ENCODE measurements at regions not wholly inside any gene's neighbourhood (a gene's known extent, or its start where the extent isn't known, plus 50 kb on each side); places are given as distances from the start of the nearest gene placed in this dataset.

DNA sequence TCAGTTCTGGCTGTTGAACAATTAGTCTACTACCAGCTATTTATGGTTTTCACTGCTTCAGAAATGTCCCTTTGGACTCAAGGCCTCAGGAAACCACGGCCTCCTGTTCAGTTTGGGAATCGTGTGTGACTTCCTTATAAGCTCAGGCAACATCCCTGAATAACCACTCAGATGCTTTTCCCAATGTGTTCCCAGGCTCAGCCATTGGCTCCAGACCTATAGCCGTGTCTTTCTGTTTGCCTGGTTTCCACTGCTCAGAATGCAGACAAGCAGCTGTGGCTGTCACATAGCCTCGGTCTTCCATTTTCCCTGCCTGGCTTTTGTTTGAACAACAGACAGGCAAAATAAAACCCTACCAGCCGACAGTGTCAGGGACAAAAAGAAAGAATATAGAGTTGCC lies 63.2 kb upstream of the ATP2B2 start:
- intact Hi-C loops (cut with micrococcal nuclease) (no loop called here), dilution Hi-C loops (cut with MboI; ENCODE audit: extremely low pct_ligation_motif_present, low sequenced_read_pairs) (no loop called here)
- no peaks in the 10 kb centered on the region for H3K79me2 ChIP-seq (ENCODE audit: control insufficient read depth, insufficient read depth, low read length)
- H3K9ac ChIP-seq (replicated peaks; ENCODE audit: extremely low read depth, insufficient read depth, low read length): no peak overlapping the region
- POLR2A ChIA-PET: no interaction called here
- no TSS peak for BruUV-seq (replicated peaks)
- no peak for TF ChIP-seq JUN (IDR thresholded peaks at IDR 0.05; ENCODE audit: borderline replicate concordance, insufficient read depth, insufficient read length, low read depth)
- TF ChIP-seq POLR2A (IDR thresholded peaks at IDR 0.05; ENCODE audit: low read depth, low read length): no peak
- TF ChIP-seq MYC (IDR thresholded peaks at IDR 0.05; ENCODE audit: low read depth, low read length): no peak
- TF ChIP-seq GATA2 (IDR thresholded peaks at IDR 0.05; ENCODE audit: insufficient read depth, insufficient read length, low read depth, low read length): no peak
- TF ChIP-seq EZH2 (IDR thresholded peaks at IDR 0.05; ENCODE audit: borderline replicate concordance, low read depth, low read length, severe bottlenecking): no peak
- TF ChIP-seq, protein P1, sequence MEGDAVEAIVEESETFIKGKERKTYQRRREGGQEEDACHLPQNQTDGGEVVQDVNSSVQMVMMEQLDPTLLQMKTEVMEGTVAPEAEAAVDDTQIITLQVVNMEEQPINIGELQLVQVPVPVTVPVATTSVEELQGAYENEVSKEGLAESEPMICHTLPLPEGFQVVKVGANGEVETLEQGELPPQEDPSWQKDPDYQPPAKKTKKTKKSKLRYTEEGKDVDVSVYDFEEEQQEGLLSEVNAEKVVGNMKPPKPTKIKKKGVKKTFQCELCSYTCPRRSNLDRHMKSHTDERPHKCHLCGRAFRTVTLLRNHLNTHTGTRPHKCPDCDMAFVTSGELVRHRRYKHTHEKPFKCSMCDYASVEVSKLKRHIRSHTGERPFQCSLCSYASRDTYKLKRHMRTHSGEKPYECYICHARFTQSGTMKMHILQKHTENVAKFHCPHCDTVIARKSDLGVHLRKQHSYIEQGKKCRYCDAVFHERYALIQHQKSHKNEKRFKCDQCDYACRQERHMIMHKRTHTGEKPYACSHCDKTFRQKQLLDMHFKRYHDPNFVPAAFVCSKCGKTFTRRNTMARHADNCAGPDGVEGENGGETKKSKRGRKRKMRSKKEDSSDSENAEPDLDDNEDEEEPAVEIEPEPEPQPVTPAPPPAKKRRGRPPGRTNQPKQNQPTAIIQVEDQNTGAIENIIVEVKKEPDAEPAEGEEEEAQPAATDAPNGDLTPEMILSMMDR (IDR thresholded peaks at IDR 0.05; ENCODE audit: extremely low read depth in 1 of 2, insufficient read depth in 1 of 2, low read depth in 1 of 2, low read length in 2 of 2): no peak
- TF ChIP-seq, protein P2, sequence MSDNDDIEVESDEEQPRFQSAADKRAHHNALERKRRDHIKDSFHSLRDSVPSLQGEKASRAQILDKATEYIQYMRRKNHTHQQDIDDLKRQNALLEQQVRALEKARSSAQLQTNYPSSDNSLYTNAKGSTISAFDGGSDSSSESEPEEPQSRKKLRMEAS (IDR thresholded peaks at IDR 0.05; ENCODE audit: insufficient read depth, insufficient read length): no peak
- no peak for DNase-seq (ENCODE audit: low read depth, low spot score)
- H3K4me2 ChIP-seq (ENCODE audit: insufficient read depth, low read length): no peak overlapping the region
- H3K4me3 ChIP-seq (replicated peaks in 1 of 3; ENCODE audit: insufficient read depth in 1 of 3, low read depth in 1 of 3, low read length in 3 of 3): no peak overlapping the region
- H3K4me1 ChIP-seq (ENCODE audit: control insufficient read depth, extremely low read depth, insufficient read depth, low read length): no peaks in the 10 kb centered on the region
- H3K36me3 ChIP-seq (ENCODE audit: control insufficient read depth in 2 of 2, extremely low read depth in 1 of 2, insufficient read depth in 2 of 2, low read length in 2 of 2): no peaks in the 10 kb centered on the region
- no peak overlapping the region for H3K27ac ChIP-seq (ENCODE audit: insufficient read depth, low read depth, low read length)
- H3K9me3 ChIP-seq (replicated peaks; ENCODE audit: control insufficient read depth, insufficient read depth, low read length): no peaks in the 10 kb centered on the region
- H3K27me3 ChIP-seq (ENCODE audit: control insufficient read depth in 2 of 2, insufficient read depth in 2 of 2, low read length in 2 of 2): no peaks in the 10 kb centered on the region
- H2AFZ ChIP-seq (ENCODE audit: low read depth, low read length): no peak overlapping the region
- H3K9me1 ChIP-seq (replicated peaks; ENCODE audit: control insufficient read depth, extremely low read depth, insufficient read depth, low read length): no peaks in the 10 kb centered on the region
- CTCF ChIA-PET: interaction anchor here (0.7 kb wide), 1 partner anchor 9 kb away, joined by 3 read pairs; no protein-coding TSS in a partner anchor
- H4K20me1 ChIP-seq (replicated peaks; ENCODE audit: control insufficient read depth, extremely low read depth, insufficient read depth, low read length): no peaks in the 10 kb centered on the region
- no peak for FAIRE-seq
